Prostate gland (tissue), 2 donors: ENCODE measurements at regions not wholly inside any gene's neighbourhood (a gene's known extent, or its start where the extent isn't known, plus 50 kb on each side); places are given as distances from the start of the nearest gene placed in this dataset.

Experiments used
- CTCF ChIP-seq, 4 experiments: fragments of 200-600 bp in 2 of 4; fragments of 450-650 bp in 2 of 4; sonication (generic) in 2 of 4; IDR thresholded peaks; 1 replicate in 3 of 4; 2 replicates in 1 of 4; pipeline ENCODE4 v1.5.1; 2016 to 2019; ENCODE audit warnings: antibody characterized with exemption in 4 of 4, mild to moderate bottlenecking in 2 of 4, moderate library complexity in 2 of 4
- POLR2A ChIP-seq: fragments of 450-650 bp; IDR thresholded peaks from one replicate; pipeline ENCODE4 v1.6.1; 2016; ENCODE audit warnings: antibody characterized with exemption, mild to moderate bottlenecking

DNA sequence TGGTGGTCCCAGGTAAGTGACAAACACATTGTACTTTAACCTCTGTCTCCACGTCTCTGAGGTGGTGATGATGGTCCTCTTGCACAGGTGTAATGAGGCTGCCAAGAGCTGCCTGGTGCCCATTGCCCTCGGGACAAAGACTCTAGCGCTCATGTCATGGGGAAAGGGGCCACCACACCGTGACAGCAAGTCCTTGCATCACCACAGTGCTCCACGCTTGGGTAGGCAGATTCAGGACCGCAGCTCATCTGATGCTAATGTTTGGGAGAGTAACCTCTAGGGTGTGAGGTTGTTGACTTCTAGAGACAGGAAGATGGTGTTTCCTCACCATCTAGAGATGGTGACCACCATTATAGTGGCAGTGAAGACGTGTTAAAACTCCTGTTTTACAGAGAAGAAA, 395.6 kb downstream of the ADRA2A start:
- TF ChIP-seq CTCF (IDR thresholded peaks at IDR 0.05) (no peak), POLR2A (no peak)
